GM12878 (cell line): ENCODE measurements at regions not wholly inside any gene's neighbourhood (a gene's known extent, or its start where the extent isn't known, plus 50 kb on each side); places are given as distances from the start of the nearest gene placed in this dataset.

Source experiments
- BHLHE40 ChIP-seq, 2 experiments: fragments of 450-650 bp in 1 of 2; IDR thresholded peaks; 2 replicates each; pipeline ENCODE4 v1.6.1; 2011 to 2017; ENCODE audit warnings: low read depth in 2 of 2, borderline replicate concordance in 1 of 2, improper control_type of control experiment in 1 of 2, low read length in 1 of 2, mild to moderate bottlenecking in 1 of 2
- CEBPB ChIP-seq, 2 experiments: fragments of 150-350 bp in 1 of 2; IDR thresholded peaks; 2 replicates each; pipeline ENCODE4 v1.6.1; 2012 to 2014; ENCODE audit warnings: low read depth in 2 of 2, low read length in 2 of 2, borderline replicate concordance in 1 of 2, inconsistent platforms in 1 of 2
- CHD2 ChIP-seq: IDR thresholded peaks from 2 replicates; pipeline ENCODE4 v1.6.1; 2011; ENCODE audit warnings: low read depth, low read length, improper control_type of control experiment, borderline replicate concordance
- EP300 ChIP-seq, 2 experiments: fragments of 150-350 bp in 1 of 2; IDR thresholded peaks; 2 replicates each; pipeline ENCODE4 v1.6.1; 2011 to 2012; ENCODE audit warnings: low read depth in 2 of 2, low read length in 2 of 2, borderline replicate concordance in 1 of 2, improper control_type of control experiment in 1 of 2, inconsistent platforms in 1 of 2; ENCODE audit not compliant: control insufficient read depth in 1 of 2
- EZH2 ChIP-seq: IDR thresholded peaks from 2 replicates; pipeline ENCODE4 v1.6.1; 2012; ENCODE audit warnings: low read depth, mild to moderate bottlenecking, control low read depth, inconsistent platforms, low read length, borderline replicate concordance; ENCODE audit not compliant: control insufficient read depth
- IKZF1 ChIP-seq: fragments of 450-650 bp; conservative IDR thresholded peaks from 2 replicates; pipeline ENCODE4 v1.6.1; 2017; ENCODE audit warnings: antibody characterized with exemption, mild to moderate bottlenecking
- MTA3 ChIP-seq: IDR thresholded peaks from 2 replicates; pipeline ENCODE4 v1.6.1; 2012; ENCODE audit warnings: low read length, inconsistent platforms, borderline replicate concordance
- NFYB ChIP-seq: IDR thresholded peaks from 2 replicates; pipeline ENCODE4 v1.6.1; 2011; ENCODE audit warnings: low read depth, mild to moderate bottlenecking, low read length, improper control_type of control experiment, moderate library complexity; ENCODE audit not compliant: insufficient read depth
- POLR2A ChIP-seq: IDR thresholded peaks from 2 replicates; pipeline ENCODE4 v1.6.1; 2011; ENCODE audit warnings: low read depth, mild to moderate bottlenecking, low read length
- POLR2AphosphoS5 ChIP-seq: IDR thresholded peaks from 2 replicates; pipeline ENCODE4 v1.6.1; 2011; ENCODE audit warnings: mild to moderate bottlenecking, low read length, inconsistent platforms
- ZZZ3 ChIP-seq: IDR thresholded peaks from 2 replicates; pipeline ENCODE4 v1.6.1; 2011; ENCODE audit warnings: low read depth; ENCODE audit not compliant: control insufficient read depth, insufficient read length
- TF ChIP-seq, protein P1 (sequence below), 3 experiments: IDR thresholded peaks in 2 of 3; conservative IDR thresholded peaks in 1 of 3; 2 replicates each; pipeline ENCODE4 v1.5.1; 2011; ENCODE audit warnings: low read depth in 3 of 3, low read length in 3 of 3, mild to moderate bottlenecking in 3 of 3, control low read depth in 2 of 3, moderate library complexity in 2 of 3, inconsistent platforms in 1 of 3, mixed read lengths in 1 of 3; ENCODE audit not compliant: control insufficient read depth in 2 of 3, insufficient read depth in 1 of 3; ENCODE audit errors: extremely low read depth in 1 of 3

DNA sequence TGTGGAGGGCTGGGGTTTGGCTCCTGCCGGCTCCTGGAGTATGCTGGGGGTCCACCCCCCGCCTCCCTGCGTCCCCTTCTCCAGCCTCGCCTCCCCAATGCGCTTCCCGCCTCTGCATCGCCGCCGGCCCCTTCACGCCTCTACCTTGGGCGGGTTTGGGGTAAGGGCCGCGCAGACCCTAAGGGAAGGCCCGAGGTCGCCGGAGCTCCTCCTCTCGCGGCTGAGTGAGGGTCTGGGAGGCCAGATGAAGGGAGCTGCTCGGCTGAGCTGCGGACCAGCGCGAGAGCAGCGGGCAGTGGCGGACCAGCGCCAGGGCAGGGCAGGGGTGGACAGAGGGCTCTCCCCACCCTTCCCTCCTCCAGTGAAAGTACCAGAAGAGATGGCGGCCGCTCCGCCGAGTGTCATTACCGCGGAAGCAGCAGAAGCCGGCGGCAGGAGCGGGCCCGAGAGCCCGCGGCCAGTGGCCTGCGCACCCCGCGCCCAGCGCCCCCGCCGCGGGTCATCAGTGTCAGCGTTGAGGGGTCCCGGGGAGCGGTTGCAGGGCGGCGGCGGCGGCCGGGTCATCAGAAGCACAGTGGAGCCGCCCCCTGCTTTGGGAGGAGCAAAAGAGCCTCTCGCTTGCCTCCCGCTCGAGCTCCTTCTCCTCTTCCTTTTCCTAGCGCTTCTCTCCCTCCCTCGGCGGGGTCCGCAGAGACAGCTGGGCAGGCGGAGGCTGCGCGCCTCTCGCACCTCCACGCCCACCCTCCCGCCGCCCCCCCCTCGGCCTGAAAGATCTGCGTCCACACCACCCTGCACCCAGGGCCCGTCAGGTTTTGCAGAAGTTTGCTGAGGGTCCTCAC lies 255.6 kb upstream of the CADM1 start:
- TF ChIP-seq EP300 (IDR thresholded peaks at IDR 0.05; ENCODE audit: borderline replicate concordance in 1 of 2, control insufficient read depth in 1 of 2, low read depth in 2 of 2, low read length in 2 of 2) (no peak), CHD2 (no peak), NFYB (no peak), POLR2A (no peak), BHLHE40 (IDR thresholded peaks at IDR 0.05; ENCODE audit: borderline replicate concordance in 1 of 2, low read depth in 2 of 2, low read length in 1 of 2) (no peak), ZZZ3 (no peak), CEBPB (IDR thresholded peaks at IDR 0.05; ENCODE audit: borderline replicate concordance in 1 of 2, low read depth in 2 of 2, low read length in 2 of 2) (no peak), EZH2 (no peak), MTA3 (no peak), IKZF1 (no peak), POLR2AphosphoS5 (no peak)
- TF ChIP-seq, protein P1, sequence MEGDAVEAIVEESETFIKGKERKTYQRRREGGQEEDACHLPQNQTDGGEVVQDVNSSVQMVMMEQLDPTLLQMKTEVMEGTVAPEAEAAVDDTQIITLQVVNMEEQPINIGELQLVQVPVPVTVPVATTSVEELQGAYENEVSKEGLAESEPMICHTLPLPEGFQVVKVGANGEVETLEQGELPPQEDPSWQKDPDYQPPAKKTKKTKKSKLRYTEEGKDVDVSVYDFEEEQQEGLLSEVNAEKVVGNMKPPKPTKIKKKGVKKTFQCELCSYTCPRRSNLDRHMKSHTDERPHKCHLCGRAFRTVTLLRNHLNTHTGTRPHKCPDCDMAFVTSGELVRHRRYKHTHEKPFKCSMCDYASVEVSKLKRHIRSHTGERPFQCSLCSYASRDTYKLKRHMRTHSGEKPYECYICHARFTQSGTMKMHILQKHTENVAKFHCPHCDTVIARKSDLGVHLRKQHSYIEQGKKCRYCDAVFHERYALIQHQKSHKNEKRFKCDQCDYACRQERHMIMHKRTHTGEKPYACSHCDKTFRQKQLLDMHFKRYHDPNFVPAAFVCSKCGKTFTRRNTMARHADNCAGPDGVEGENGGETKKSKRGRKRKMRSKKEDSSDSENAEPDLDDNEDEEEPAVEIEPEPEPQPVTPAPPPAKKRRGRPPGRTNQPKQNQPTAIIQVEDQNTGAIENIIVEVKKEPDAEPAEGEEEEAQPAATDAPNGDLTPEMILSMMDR (IDR thresholded peaks at IDR 0.05 in 2 of 3, conservative IDR thresholded peaks at IDR 0.05 in 1 of 3; ENCODE audit: control insufficient read depth in 2 of 3, extremely low read depth in 1 of 3, insufficient read depth in 1 of 3, low read depth in 3 of 3, low read length in 3 of 3), result no peak
